ENCODE measurements at regions not wholly inside any gene's neighbourhood (a gene's known extent, or its start where the extent isn't known, plus 50 kb on each side); places are given as distances from the start of the nearest gene placed in this dataset.

DNA sequence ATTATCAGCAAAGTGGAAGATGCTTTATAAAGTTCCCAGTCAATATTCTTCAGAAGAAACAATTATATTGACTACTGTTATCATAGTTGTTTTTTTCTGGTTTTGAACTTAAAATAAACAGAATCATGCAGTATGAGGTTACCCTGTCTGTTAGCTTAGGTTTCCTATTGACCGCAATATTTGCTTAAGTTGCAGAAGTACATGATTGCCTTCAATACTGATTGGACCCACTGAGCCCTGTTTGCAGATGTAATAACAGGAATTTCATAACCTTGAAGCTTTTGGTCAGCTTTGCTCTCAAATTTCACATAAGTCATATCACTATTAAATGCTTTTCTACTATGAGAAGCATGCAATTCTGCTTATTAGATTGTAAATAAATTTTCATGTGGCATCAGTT is 229.1 kb upstream of the FSTL5 start:
- Histone ChIP-seq H3K36me3 (ENCODE audit: insufficient read depth, low read length, poor library complexity, severe bottlenecking) (no peaks in the 10 kb centered on the region), H3K27me3 (replicated peaks; ENCODE audit: insufficient read depth, low read depth, low read length, poor library complexity) (no peaks in the 10 kb centered on the region), H3K27ac (ENCODE audit: low read depth, low read length, poor library complexity, severe bottlenecking) (no peak overlapping the region), H3K9me3 (ENCODE audit: low read depth, low read length, poor library complexity, severe bottlenecking) (no peaks in the 10 kb centered on the region), H3K4me3 (ENCODE audit: low read depth, low read length, poor library complexity, severe bottlenecking) (no peak overlapping the region), H3K4me1 (ENCODE audit: insufficient read depth, low read length, poor library complexity, severe bottlenecking) (no peaks in the 10 kb centered on the region)
- ChIA-PET POLR2A (ENCODE audit: low non-redundant PET) (no interaction called here), CTCF (no interaction called here)
- TF ChIP-seq EZH2 (IDR thresholded peaks at IDR 0.05; ENCODE audit: borderline replicate concordance, low read depth, low read length, poor library complexity, severe bottlenecking) = no peak
- TF ChIP-seq, protein P1, sequence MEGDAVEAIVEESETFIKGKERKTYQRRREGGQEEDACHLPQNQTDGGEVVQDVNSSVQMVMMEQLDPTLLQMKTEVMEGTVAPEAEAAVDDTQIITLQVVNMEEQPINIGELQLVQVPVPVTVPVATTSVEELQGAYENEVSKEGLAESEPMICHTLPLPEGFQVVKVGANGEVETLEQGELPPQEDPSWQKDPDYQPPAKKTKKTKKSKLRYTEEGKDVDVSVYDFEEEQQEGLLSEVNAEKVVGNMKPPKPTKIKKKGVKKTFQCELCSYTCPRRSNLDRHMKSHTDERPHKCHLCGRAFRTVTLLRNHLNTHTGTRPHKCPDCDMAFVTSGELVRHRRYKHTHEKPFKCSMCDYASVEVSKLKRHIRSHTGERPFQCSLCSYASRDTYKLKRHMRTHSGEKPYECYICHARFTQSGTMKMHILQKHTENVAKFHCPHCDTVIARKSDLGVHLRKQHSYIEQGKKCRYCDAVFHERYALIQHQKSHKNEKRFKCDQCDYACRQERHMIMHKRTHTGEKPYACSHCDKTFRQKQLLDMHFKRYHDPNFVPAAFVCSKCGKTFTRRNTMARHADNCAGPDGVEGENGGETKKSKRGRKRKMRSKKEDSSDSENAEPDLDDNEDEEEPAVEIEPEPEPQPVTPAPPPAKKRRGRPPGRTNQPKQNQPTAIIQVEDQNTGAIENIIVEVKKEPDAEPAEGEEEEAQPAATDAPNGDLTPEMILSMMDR (conservative IDR thresholded peaks at IDR 0.05; ENCODE audit: low read depth, low read length) = no peak
- DNase-seq (ENCODE audit: low spot score) = no peak
- no TSS peak for BruUV-seq (replicated peaks)
- intact Hi-C loops (cut with micrococcal nuclease; ENCODE audit: unreplicated experiment) = no loop called here

DNA sequence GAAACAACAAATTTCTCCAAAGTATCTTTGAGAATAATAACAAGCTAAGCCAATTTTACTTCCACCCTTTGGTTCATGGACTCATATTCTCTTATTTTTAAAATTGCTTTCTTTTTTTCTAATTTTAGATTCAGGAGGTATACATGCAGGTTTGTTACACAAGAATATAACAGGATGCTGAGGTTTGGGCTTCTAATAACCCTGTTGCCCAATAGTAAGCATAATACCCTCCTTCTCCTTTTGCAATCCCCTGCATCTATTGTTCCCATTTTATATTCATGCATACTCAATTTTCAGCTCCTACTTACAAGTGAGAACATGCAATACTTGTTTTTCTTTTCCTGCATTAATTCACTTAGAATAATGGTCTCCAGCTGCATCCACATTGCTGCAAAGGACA is 202.3 kb upstream of the FSTL5 start:
- intact Hi-C loops (cut with micrococcal nuclease; ENCODE audit: unreplicated experiment) = no loop called here
- no peaks in the 10 kb centered on the region for H3K27me3 ChIP-seq (replicated peaks; ENCODE audit: insufficient read depth, low read depth, low read length, poor library complexity)
- no TSS peak for BruUV-seq (replicated peaks)

DNA sequence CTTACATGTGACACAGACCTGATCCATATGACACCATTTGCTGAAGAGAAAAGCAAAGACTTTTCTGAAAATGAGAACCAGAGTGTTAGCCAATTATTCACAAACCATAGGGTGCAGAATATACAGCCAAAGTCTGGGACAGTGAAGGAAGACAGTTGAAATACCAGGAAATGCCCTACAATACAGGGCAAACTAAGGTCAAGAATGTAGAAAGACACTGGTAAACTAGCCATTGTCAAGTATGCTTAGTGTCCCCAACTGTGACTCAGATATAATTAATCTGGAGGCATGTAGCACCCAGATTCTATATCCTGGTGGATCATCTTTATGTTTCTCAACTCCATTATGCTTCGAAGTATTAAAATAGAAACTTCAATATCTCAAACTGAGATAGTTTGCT is 200.9 kb upstream of the FSTL5 start:
- Histone ChIP-seq H3K27ac (ENCODE audit: low read depth, low read length, poor library complexity, severe bottlenecking) (no peak overlapping the region), H3K4me1 (ENCODE audit: insufficient read depth, low read length, poor library complexity, severe bottlenecking) (no peaks in the 10 kb centered on the region), H3K27me3 (replicated peaks; ENCODE audit: insufficient read depth, low read depth, low read length, poor library complexity) (no peaks in the 10 kb centered on the region), H3K36me3 (ENCODE audit: insufficient read depth, low read length, poor library complexity, severe bottlenecking) (no peaks in the 10 kb centered on the region), H3K9me3 (ENCODE audit: low read depth, low read length, poor library complexity, severe bottlenecking) (no peaks in the 10 kb centered on the region), H3K4me3 (ENCODE audit: low read depth, low read length, poor library complexity, severe bottlenecking) (no peak overlapping the region)
- ChIA-PET POLR2A (ENCODE audit: low non-redundant PET) (no interaction called here), CTCF (no interaction called here)
- intact Hi-C loops (cut with micrococcal nuclease; ENCODE audit: unreplicated experiment) = no loop called here
- no peak for TF ChIP-seq EZH2 (IDR thresholded peaks at IDR 0.05; ENCODE audit: borderline replicate concordance, low read depth, low read length, poor library complexity, severe bottlenecking)
- TF ChIP-seq, protein P1 (conservative IDR thresholded peaks at IDR 0.05; ENCODE audit: low read depth, low read length) = no peak
- no TSS peak for BruUV-seq (replicated peaks)
- DNase-seq (ENCODE audit: low spot score) = no peak

More for the DNA sequence above, 202.3 kb upstream of the FSTL5 start:
- no peaks in the 10 kb centered on the region for H3K36me3 ChIP-seq (ENCODE audit: insufficient read depth, low read length, poor library complexity, severe bottlenecking)
- ChIA-PET CTCF (no interaction called here), POLR2A (ENCODE audit: low non-redundant PET) (no interaction called here)
- H3K27ac ChIP-seq (ENCODE audit: low read depth, low read length, poor library complexity, severe bottlenecking) = no peak overlapping the region
- TF ChIP-seq, protein P1 (conservative IDR thresholded peaks at IDR 0.05; ENCODE audit: low read depth, low read length) = no peak
- TF ChIP-seq EZH2 (IDR thresholded peaks at IDR 0.05; ENCODE audit: borderline replicate concordance, low read depth, low read length, poor library complexity, severe bottlenecking) = no peak
- H3K4me3 ChIP-seq (ENCODE audit: low read depth, low read length, poor library complexity, severe bottlenecking) = no peak overlapping the region
- H3K4me1 ChIP-seq (ENCODE audit: insufficient read depth, low read length, poor library complexity, severe bottlenecking) = no peaks in the 10 kb centered on the region
- DNase-seq (ENCODE audit: low spot score) = peak; percentile 5
- no peaks in the 10 kb centered on the region for H3K9me3 ChIP-seq (ENCODE audit: low read depth, low read length, poor library complexity, severe bottlenecking)

Data from A673 (cell line).